GM10266 (cell line): ENCODE measurements at regions not wholly inside any gene's neighbourhood (a gene's known extent, or its start where the extent isn't known, plus 50 kb on each side); places are given as distances from the start of the nearest gene placed in this dataset.

Experiments used
- DNase-seq: peaks from one replicate; pipeline ENCODE4 v3.0.0; 2012; ENCODE audit errors: extremely low spot score
- TF ChIP-seq, protein P1 (sequence below): IDR thresholded peaks from 2 replicates; pipeline ENCODE4 v1.5.1; 2012; ENCODE audit warnings: mild to moderate bottlenecking, low read depth; ENCODE audit not compliant: control insufficient read depth, insufficient read depth; ENCODE audit errors: missing control alignments

DNA sequence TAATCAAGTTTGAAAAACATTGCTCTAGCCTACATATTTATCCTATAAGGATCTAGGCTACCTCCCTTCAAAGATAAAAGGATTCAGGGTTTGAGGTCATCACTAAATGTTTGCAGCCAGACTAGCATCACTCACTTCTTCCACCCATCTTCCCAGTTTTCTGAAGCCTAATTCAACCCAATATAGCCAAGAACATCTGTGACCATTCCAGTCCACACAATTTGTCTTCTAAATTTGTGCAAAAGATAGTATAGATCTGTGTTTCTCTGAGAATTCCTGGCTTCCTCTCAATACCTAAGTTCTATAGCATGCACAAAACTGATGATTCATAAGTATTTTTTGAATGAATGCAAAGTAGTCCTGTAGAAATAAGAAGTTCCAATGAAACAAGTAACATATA is 103.0 kb upstream of the CDK1 start:
- TF ChIP-seq, protein P1, sequence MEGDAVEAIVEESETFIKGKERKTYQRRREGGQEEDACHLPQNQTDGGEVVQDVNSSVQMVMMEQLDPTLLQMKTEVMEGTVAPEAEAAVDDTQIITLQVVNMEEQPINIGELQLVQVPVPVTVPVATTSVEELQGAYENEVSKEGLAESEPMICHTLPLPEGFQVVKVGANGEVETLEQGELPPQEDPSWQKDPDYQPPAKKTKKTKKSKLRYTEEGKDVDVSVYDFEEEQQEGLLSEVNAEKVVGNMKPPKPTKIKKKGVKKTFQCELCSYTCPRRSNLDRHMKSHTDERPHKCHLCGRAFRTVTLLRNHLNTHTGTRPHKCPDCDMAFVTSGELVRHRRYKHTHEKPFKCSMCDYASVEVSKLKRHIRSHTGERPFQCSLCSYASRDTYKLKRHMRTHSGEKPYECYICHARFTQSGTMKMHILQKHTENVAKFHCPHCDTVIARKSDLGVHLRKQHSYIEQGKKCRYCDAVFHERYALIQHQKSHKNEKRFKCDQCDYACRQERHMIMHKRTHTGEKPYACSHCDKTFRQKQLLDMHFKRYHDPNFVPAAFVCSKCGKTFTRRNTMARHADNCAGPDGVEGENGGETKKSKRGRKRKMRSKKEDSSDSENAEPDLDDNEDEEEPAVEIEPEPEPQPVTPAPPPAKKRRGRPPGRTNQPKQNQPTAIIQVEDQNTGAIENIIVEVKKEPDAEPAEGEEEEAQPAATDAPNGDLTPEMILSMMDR = no peak
- DNase-seq = no peak

DNA sequence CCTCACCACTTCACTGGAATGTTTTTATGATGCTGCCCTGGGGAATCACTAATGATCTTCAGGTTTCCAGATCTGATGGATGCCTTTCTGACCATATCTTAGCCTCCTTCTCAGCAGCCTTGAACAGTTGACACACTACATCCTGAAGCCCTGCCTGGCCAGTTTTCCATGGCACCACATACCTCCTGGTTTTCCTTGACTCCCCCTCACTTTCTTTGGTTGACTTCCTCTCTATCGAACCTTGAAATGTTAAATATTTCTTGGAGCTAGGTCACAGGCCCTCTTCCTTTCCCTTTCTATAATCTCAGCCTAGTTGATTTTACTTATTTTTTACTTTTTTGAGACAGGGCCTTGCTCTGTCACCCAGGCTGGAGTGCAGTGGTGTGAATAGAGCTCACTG is 108.8 kb upstream of the CDK1 start:
- DNase-seq = no peak
- TF ChIP-seq, protein P1 = no peak

DNA sequence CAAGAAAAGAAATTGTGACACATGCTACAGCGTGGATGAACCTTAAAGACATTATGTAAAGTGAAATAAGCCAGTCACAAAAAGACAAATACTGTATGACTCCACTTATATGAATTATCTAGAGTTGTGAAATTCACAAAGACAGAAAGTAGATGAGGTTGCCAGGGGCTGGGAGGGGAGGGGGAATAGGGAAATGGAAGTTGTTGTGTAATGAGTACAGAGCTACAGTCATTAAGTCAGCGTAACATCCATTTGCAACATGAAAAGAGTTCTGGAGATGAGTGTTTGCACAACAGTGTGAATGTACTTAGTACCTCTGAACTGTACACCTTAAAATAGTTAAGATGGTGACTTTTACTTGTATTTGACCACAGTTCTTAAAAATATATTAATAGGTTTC is 112.1 kb upstream of the CDK1 start:
- DNase-seq = no peak
- TF ChIP-seq, protein P1 = no peak

GRCh38 chr10:60664859-60665258 is 113.4 kb upstream of the CDK1 start:
- TF ChIP-seq, protein P1 = no peak
- no peak for DNase-seq

GRCh38 chr10:60663850-60664249 is 114.4 kb upstream of the CDK1 start:
- no peak for DNase-seq
- TF ChIP-seq, protein P1 = no peak

GRCh38 chr10:60662917-60663614 is 115.2 kb upstream of the CDK1 start:
- no peak for DNase-seq
- TF ChIP-seq, protein P1 = no peak

- DNase-seq = no peak
- TF ChIP-seq, protein P1 = no peak
Measured at GRCh38 chr10:60661637-60662036, 116.6 kb upstream of the CDK1 start.
